Activated naive CD4-positive, alpha-beta T cell treated with anti-CD3 and anti-CD28 coated beads for 36 hours (primary cell): ENCODE measurements at regions not wholly inside any gene's neighbourhood (a gene's known extent, or its start where the extent isn't known, plus 50 kb on each side); places are given as distances from the start of the nearest gene placed in this dataset.

ENCODE experiments used
- CTCF ChIA-PET: fragments of 350-600 bp; sonication (Branson Sonifier 250); formaldehyde crosslinking; loops from one replicate; lab custom pipeline; 2021; ENCODE audit warnings: antibody characterized with exemption; lab: Charles Lee
- DNase-seq: peaks from one replicate; pipeline ENCODE4 v3.0.0-alpha.2; 2020
- H3K27ac Mint-ChIP-seq: one replicate; pipeline ENCODE4 v1.8.0; 2021; ENCODE audit warnings: mild to moderate bottlenecking, mixed read lengths
- H3K27me3 Mint-ChIP-seq: one replicate; pipeline ENCODE4 v1.8.0; 2021; ENCODE audit warnings: low read depth, mixed read lengths
- H3K36me3 Mint-ChIP-seq: one replicate; pipeline ENCODE4 v1.8.0; 2021; ENCODE audit warnings: low read depth, mixed read lengths
- H3K4me1 Mint-ChIP-seq: one replicate; pipeline ENCODE4 v1.8.0; 2021; ENCODE audit warnings: low read depth, mixed read lengths
- H3K4me3 Mint-ChIP-seq: one replicate; pipeline ENCODE4 v1.8.0; 2021; ENCODE audit warnings: mild to moderate bottlenecking, moderate library complexity, mixed read lengths
- H3K9me3 Mint-ChIP-seq: one replicate; pipeline ENCODE4 v1.8.0; 2021; ENCODE audit warnings: mixed read lengths
- intact Hi-C: fragments of 100-400 bp; cut with micrococcal nuclease; formaldehyde crosslinking; loops from one replicate; pipeline ENCODE4 v1.15.1; 2023

GRCh38 chr5:110049816-110050215 lies 360.1 kb downstream of the MAN2A1 start:
- no peaks in the 10 kb centered on the region for H3K27me3 Mint-ChIP-seq
- H3K27ac Mint-ChIP-seq: no peak overlapping the region
- no peak for DNase-seq
- H3K4me3 Mint-ChIP-seq: no peak overlapping the region
- H3K9me3 Mint-ChIP-seq: peaks cover 4% of the 10 kb centered on the region
- CTCF ChIA-PET: no interaction called here
- peaks cover 20% of the 10 kb centered on the region for H3K4me1 Mint-ChIP-seq
- no peaks in the 10 kb centered on the region for H3K36me3 Mint-ChIP-seq
- intact Hi-C loops: no loop called here

- intact Hi-C loops: no loop called here
- no peak for DNase-seq
- no peak overlapping the region for H3K27ac Mint-ChIP-seq
- H3K9me3 Mint-ChIP-seq: no peaks in the 10 kb centered on the region
- no peak overlapping the region for H3K4me3 Mint-ChIP-seq
- no peaks in the 10 kb centered on the region for H3K36me3 Mint-ChIP-seq
- H3K4me1 Mint-ChIP-seq: peaks cover 29% of the 10 kb centered on the region
- CTCF ChIA-PET: no interaction called here
- H3K27me3 Mint-ChIP-seq: no peaks in the 10 kb centered on the region
Measured at GRCh38 chr5:110050640-110051345, 361.1 kb downstream of the MAN2A1 start.

- Mint-ChIP-seq H3K4me3 (no peak overlapping the region), H3K27ac (peak overlapping the region; percentile 87), H3K27me3 (no peaks in the 10 kb centered on the region), H3K9me3 (no peaks in the 10 kb centered on the region), H3K4me1 (peaks cover 37% of the 10 kb centered on the region), H3K36me3 (no peaks in the 10 kb centered on the region)
- CTCF ChIA-PET: no interaction called here
- intact Hi-C loops: no loop called here
- no peak for DNase-seq
Measured at GRCh38 chr5:110053205-110053604, 363.5 kb downstream of the MAN2A1 start.

GRCh38 chr5:110053824-110054223 lies 364.1 kb downstream of the MAN2A1 start:
- DNase-seq: no peak
- H3K9me3 Mint-ChIP-seq: no peaks in the 10 kb centered on the region
- peak overlapping the region; percentile 87 for H3K27ac Mint-ChIP-seq
- H3K4me1 Mint-ChIP-seq: peaks cover 37% of the 10 kb centered on the region
- intact Hi-C loops: loop anchor here (1.0 to 2.0 kb wide), 13 partner anchors 27 to 644 kb away; no protein-coding TSS in a partner anchor
- H3K27me3 Mint-ChIP-seq: no peaks in the 10 kb centered on the region
- CTCF ChIA-PET: interaction anchor here (0.5 to 1.9 kb wide), 4 partner anchors 8 to 338 kb away, joined by 3 to 8 read pairs (median 5); no protein-coding TSS in a partner anchor
- H3K36me3 Mint-ChIP-seq: no peaks in the 10 kb centered on the region
- H3K4me3 Mint-ChIP-seq: no peak overlapping the region

- DNase-seq: peak; percentile 91
- H3K27ac Mint-ChIP-seq: peak overlapping the region; percentile 87
- peaks cover 37% of the 10 kb centered on the region for H3K4me1 Mint-ChIP-seq
- H3K27me3 Mint-ChIP-seq: no peaks in the 10 kb centered on the region
- CTCF ChIA-PET: interaction anchor here (0.5 to 1.9 kb wide), 4 partner anchors 8 to 339 kb away, joined by 3 to 8 read pairs (median 5); no protein-coding TSS in a partner anchor
- H3K4me3 Mint-ChIP-seq: peak overlapping the region; percentile 12
- H3K36me3 Mint-ChIP-seq: no peaks in the 10 kb centered on the region
- intact Hi-C loops: loop anchor here (1.0 to 2.0 kb wide), 13 partner anchors 27 to 644 kb away; no protein-coding TSS in a partner anchor
- H3K9me3 Mint-ChIP-seq: no peaks in the 10 kb centered on the region
Measured at GRCh38 chr5:110054240-110054639, 364.5 kb downstream of the MAN2A1 start.

- intact Hi-C loops: loop anchor here (2.0 kb wide), 2 partner anchors 277 to 359 kb away; no protein-coding TSS in a partner anchor
- CTCF ChIA-PET: interaction anchor here (1.6 to 1.9 kb wide), 3 partner anchors 8 to 41 kb away, joined by 4 to 8 read pairs (median 6); no protein-coding TSS in a partner anchor
- Mint-ChIP-seq H3K4me1 (peaks cover 37% of the 10 kb centered on the region), H3K27me3 (no peaks in the 10 kb centered on the region), H3K36me3 (no peaks in the 10 kb centered on the region), H3K9me3 (no peaks in the 10 kb centered on the region), H3K4me3 (no peak overlapping the region), H3K27ac (peak overlapping the region; percentile 12)
- no peak for DNase-seq
Measured at GRCh38 chr5:110055302-110055701, 365.6 kb downstream of the MAN2A1 start.

GRCh38 chr5:110056580-110057114 lies 366.9 kb downstream of the MAN2A1 start:
- no peak overlapping the region for H3K4me3 Mint-ChIP-seq
- CTCF ChIA-PET: interaction anchor here (0.6 to 1.6 kb wide), 3 partner anchors 8 to 494 kb away, joined by 4 to 6 read pairs (median 5); no protein-coding TSS in a partner anchor
- peaks cover 35% of the 10 kb centered on the region for H3K4me1 Mint-ChIP-seq
- intact Hi-C loops: no loop called here
- peaks cover 3% of the 10 kb centered on the region for H3K36me3 Mint-ChIP-seq
- no peaks in the 10 kb centered on the region for H3K27me3 Mint-ChIP-seq
- DNase-seq: no peak
- no peak overlapping the region for H3K27ac Mint-ChIP-seq
- no peaks in the 10 kb centered on the region for H3K9me3 Mint-ChIP-seq

- intact Hi-C loops: no loop called here
- CTCF ChIA-PET: interaction anchor here (1.3 kb wide), 1 partner anchor 10 kb away, joined by 6 read pairs; no protein-coding TSS in a partner anchor
- Mint-ChIP-seq H3K4me1 (peaks cover 34% of the 10 kb centered on the region), H3K4me3 (no peak overlapping the region), H3K27me3 (no peaks in the 10 kb centered on the region), H3K36me3 (peaks cover 3% of the 10 kb centered on the region), H3K27ac (no peak overlapping the region), H3K9me3 (no peaks in the 10 kb centered on the region)
- DNase-seq: no peak
Measured at GRCh38 chr5:110058175-110058574, 368.4 kb downstream of the MAN2A1 start.

- CTCF ChIA-PET: interaction anchor here (2.5 kb wide), 1 partner anchor 8 kb away, joined by 6 read pairs; no protein-coding TSS in a partner anchor
- Mint-ChIP-seq H3K9me3 (no peaks in the 10 kb centered on the region), H3K4me1 (peaks cover 19% of the 10 kb centered on the region), H3K4me3 (no peak overlapping the region), H3K27me3 (no peaks in the 10 kb centered on the region), H3K27ac (no peak overlapping the region), H3K36me3 (peaks cover 3% of the 10 kb centered on the region)
- DNase-seq: no peak
- intact Hi-C loops: no loop called here
Measured at GRCh38 chr5:110062246-110062645, 372.5 kb downstream of the MAN2A1 start.

GRCh38 chr5:110063640-110064602 lies 374.2 kb downstream of the MAN2A1 start:
- no peaks in the 10 kb centered on the region for H3K27me3 Mint-ChIP-seq
- CTCF ChIA-PET: interaction anchor here (0.7 to 2.5 kb wide), 3 partner anchors 10 to 27 kb away, joined by 3 to 6 read pairs (median 3); no protein-coding TSS in a partner anchor
- peaks cover 3% of the 10 kb centered on the region for H3K36me3 Mint-ChIP-seq
- H3K27ac Mint-ChIP-seq: no peak overlapping the region
- no peak for DNase-seq
- intact Hi-C loops: loop anchor here (1.0 kb wide), 1 partner anchor 23 kb away; no protein-coding TSS in a partner anchor
- no peak overlapping the region for H3K4me3 Mint-ChIP-seq
- H3K9me3 Mint-ChIP-seq: peaks cover 9% of the 10 kb centered on the region
- H3K4me1 Mint-ChIP-seq: peaks cover 25% of the 10 kb centered on the region

GRCh38 chr5:110064603-110065268 lies 375.0 kb downstream of the MAN2A1 start:
- CTCF ChIA-PET: interaction anchor here (0.7 to 2.5 kb wide), 2 partner anchors 10 to 20 kb away, joined by 3 to 6 read pairs; no protein-coding TSS in a partner anchor
- intact Hi-C loops: loop anchor here (1.0 kb wide), 1 partner anchor 23 kb away; no protein-coding TSS in a partner anchor
- H3K27ac Mint-ChIP-seq: no peak overlapping the region
- H3K9me3 Mint-ChIP-seq: peaks cover 11% of the 10 kb centered on the region
- DNase-seq: no peak
- peaks cover 3% of the 10 kb centered on the region for H3K36me3 Mint-ChIP-seq
- H3K27me3 Mint-ChIP-seq: no peaks in the 10 kb centered on the region
- H3K4me1 Mint-ChIP-seq: peaks cover 25% of the 10 kb centered on the region
- H3K4me3 Mint-ChIP-seq: no peak overlapping the region
